ENCODE measurements at regions not wholly inside any gene's neighbourhood (a gene's known extent, or its start where the extent isn't known, plus 50 kb on each side); places are given as distances from the start of the nearest gene placed in this dataset.
"Not testable (repeated sequence)": the region's sequence is repeated elsewhere in the genome, so short reads cannot be mapped to it uniquely, and the experiment has no call there.

- no peak overlapping the region for H3K4me3 ChIP-seq (ENCODE audit: low read length)
- DNase-seq (ENCODE audit: low read depth) = no peak
- TF ChIP-seq CTCF (conservative IDR thresholded peaks at IDR 0.05; ENCODE audit: low read depth, low read length) = no peak
These were observed 419.6 kb downstream of the SOX11 start for GRCh38 chr2:6111781-6112261.

- no peak for DNase-seq (ENCODE audit: low read depth)
- no peak overlapping the region for H3K4me3 ChIP-seq (ENCODE audit: low read length)
- no peak for TF ChIP-seq CTCF (conservative IDR thresholded peaks at IDR 0.05; ENCODE audit: low read depth, low read length)
These were observed 421.6 kb downstream of the SOX11 start for GRCh38 chr2:6113786-6114185.

- H3K4me3 ChIP-seq (ENCODE audit: low read length) = no peak overlapping the region
- no peak for DNase-seq (ENCODE audit: low read depth)
- TF ChIP-seq CTCF (conservative IDR thresholded peaks at IDR 0.05; ENCODE audit: low read depth, low read length) = no peak
These were observed 435.5 kb downstream of the SOX11 start for GRCh38 chr2:6127718-6128117.

GRCh38 chr2:6139142-6139541 is 447.0 kb downstream of the SOX11 start:
- no peak overlapping the region for H3K4me3 ChIP-seq (ENCODE audit: low read length)
- no peak for TF ChIP-seq CTCF (conservative IDR thresholded peaks at IDR 0.05; ENCODE audit: low read depth, low read length)
- DNase-seq (ENCODE audit: low read depth) = no peak

GRCh38 chr2:6139916-6140315 is 447.7 kb downstream of the SOX11 start:
- no peak for DNase-seq (ENCODE audit: low read depth)
- TF ChIP-seq CTCF (conservative IDR thresholded peaks at IDR 0.05; ENCODE audit: low read depth, low read length) = no peak
- H3K4me3 ChIP-seq (ENCODE audit: low read length) = no peak overlapping the region

GRCh38 chr2:6140509-6140908 is 448.3 kb downstream of the SOX11 start:
- no peak overlapping the region for H3K4me3 ChIP-seq (ENCODE audit: low read length)
- TF ChIP-seq CTCF (conservative IDR thresholded peaks at IDR 0.05; ENCODE audit: low read depth, low read length) = no peak
- no peak for DNase-seq (ENCODE audit: low read depth)

- H3K4me3 ChIP-seq (ENCODE audit: low read length) = no peak overlapping the region
- DNase-seq (ENCODE audit: low read depth) = no peak
- no peak for TF ChIP-seq CTCF (conservative IDR thresholded peaks at IDR 0.05; ENCODE audit: low read depth, low read length)
These were observed 451.6 kb downstream of the SOX11 start for GRCh38 chr2:6143812-6144211.

- DNase-seq (ENCODE audit: low read depth); H3K4me3 ChIP-seq (ENCODE audit: low read length): not testable (repeated sequence)
These were observed 455.0 kb downstream of the SOX11 start for GRCh38 chr2:6147215-6147614.

All from retinal pigment epithelial cell (primary cell).